Lung (tissue), 11 donors: ENCODE measurements at regions not wholly inside any gene's neighbourhood (a gene's known extent, or its start where the extent isn't known, plus 50 kb on each side); places are given as distances from the start of the nearest gene placed in this dataset.

ENCODE experiments used
- ATAC-seq: fragments of 200-7000 bp; cut with Tn5 transposase; one replicate; pipeline ENCODE4 v1.9.1; 2020; ENCODE audit warnings: moderate number of reproducible peaks; ENCODE audit not compliant: insufficient read depth, low FRiP score
- DNase-seq, 3 donors: peaks; one replicate each; pipeline ENCODE4 v3.0.0-alpha.2; 2013 to 2017
- H3K27ac ChIP-seq, 2 donors: one replicate each; pipeline ENCODE4 v1.5.1; 2013; ENCODE audit warnings: mild to moderate bottlenecking in 2 of 2, moderate library complexity in 2 of 2, control low read depth in 1 of 2, inconsistent platforms in 1 of 2, low read depth in 1 of 2, low read length in 1 of 2
- H3K27me3 ChIP-seq, 3 donors: one replicate each; pipeline ENCODE4 v1.5.1; 2013; ENCODE audit warnings: low read length in 2 of 3; ENCODE audit not compliant: control insufficient read depth in 3 of 3, insufficient read depth in 3 of 3
- H3K36me3 ChIP-seq, 4 donors: one replicate each; pipeline ENCODE4 v1.5.1; 2013; ENCODE audit warnings: low read length in 4 of 4, mild to moderate bottlenecking in 1 of 4, moderate library complexity in 1 of 4; ENCODE audit not compliant: control insufficient read depth in 4 of 4, insufficient read depth in 4 of 4
- H3K4me1 ChIP-seq, 5 donors: one replicate each; pipeline ENCODE4 v1.5.1; 2013; ENCODE audit warnings: low read length in 5 of 5, mild to moderate bottlenecking in 2 of 5, moderate library complexity in 1 of 5; ENCODE audit not compliant: control insufficient read depth in 5 of 5, insufficient read depth in 5 of 5
- H3K4me3 ChIP-seq: one replicate; pipeline ENCODE4 v1.5.1; 2013; ENCODE audit warnings: mild to moderate bottlenecking, control low read depth, moderate library complexity
- H3K9ac ChIP-seq, 2 donors: one replicate each; pipeline ENCODE4 v1.5.1; 2013; ENCODE audit warnings: low read length in 2 of 2, control low read depth in 1 of 2; ENCODE audit not compliant: insufficient read depth in 1 of 2
- H3K9me3 ChIP-seq, 4 donors: one replicate each; pipeline ENCODE4 v1.5.1; 2013; ENCODE audit warnings: low read length in 3 of 4, mild to moderate bottlenecking in 1 of 4, moderate library complexity in 1 of 4; ENCODE audit not compliant: control insufficient read depth in 4 of 4, insufficient read depth in 3 of 4
- CTCF ChIP-seq: IDR thresholded peaks from 2 replicates; pipeline ENCODE4 v1.5.1; 2012; ENCODE audit warnings: mild to moderate bottlenecking; ENCODE audit errors: control extremely low read depth, extremely low read depth
- WGBS, 2 donors: extraction: QIAGEN DNeasy Blood & Tissue Kit; methylation state at CpG; one replicate each; pipeline ENCODE4 v1.1.7; 2013; 5-methylcytosine and 5-hydroxymethylcytosine counted together
- donor health status: control.
- donor health status: control.
- donor health status: Bipolar disorder and iron deficiency.
- donor health status: healthy.
- donor health status: DM: yes; HTN: yes; CAD: no.

- Histone ChIP-seq H3K27me3 (no peaks in the 10 kb centered on the region), H3K9ac (no peak overlapping the region), H3K4me3 (no peak overlapping the region), H3K9me3 (no peaks in the 10 kb centered on the region), H3K4me1 (no peaks in the 10 kb centered on the region), H3K36me3 (no peaks in the 10 kb centered on the region), H3K27ac (no peak overlapping the region)
- 54 to 64% methylated on average over 2 of the region's 2 CpGs for WGBS, 2 donors
- DNase-seq (peak in 2 of 3 donors; percentile 19 to 48), ATAC-seq (no peak)
- TF ChIP-seq CTCF, result no peak
These were observed 784.4 kb upstream of the CELF2 start for GRCh38 chr10:10233229-10233628.

- no peaks in the 10 kb centered on the region for H3K9me3 ChIP-seq
These were observed 782.7 kb upstream of the CELF2 start for GRCh38 chr10:10235003-10235402.

GRCh38 chr10:10247585-10247984 is 770.1 kb upstream of the CELF2 start:
- ATAC-seq (no peak), DNase-seq (no peak)
- H3K9me3 ChIP-seq, result peaks cover 0 to 2% (median 0%) of the 10 kb centered on the region in 4 donors
- no peak overlapping the region for H3K27ac ChIP-seq
- no peak overlapping the region for H3K4me3 ChIP-seq
- no peaks in the 10 kb centered on the region for H3K4me1 ChIP-seq
- WGBS, 2 donors, result 87 to 91% methylated on average over 6 of the region's 6 CpGs
- TF ChIP-seq CTCF, result no peak
- H3K27me3 ChIP-seq, result no peaks in the 10 kb centered on the region
- H3K9ac ChIP-seq, result no peak overlapping the region
- H3K36me3 ChIP-seq, result no peaks in the 10 kb centered on the region

More at GRCh38 chr10:10235003-10235402, 782.7 kb upstream of the CELF2 start:
- ATAC-seq, result no peak
- WGBS, 2 donors, result 53 to 76% methylated on average over 3 of the region's 3 CpGs
- Histone ChIP-seq H3K27ac (no peak overlapping the region), H3K9ac (no peak overlapping the region), H3K4me1 (no peaks in the 10 kb centered on the region), H3K4me3 (no peak overlapping the region), H3K36me3 (no peaks in the 10 kb centered on the region), H3K27me3 (no peaks in the 10 kb centered on the region)
- TF ChIP-seq CTCF, result no peak
- DNase-seq, result peak in 2 of 3 donors; percentile 10 to 17

GRCh38 chr10:10256860-10257259 is 760.8 kb upstream of the CELF2 start:
- H3K9ac ChIP-seq, result no peak overlapping the region
- TF ChIP-seq CTCF, result no peak
- no peak overlapping the region for H3K27ac ChIP-seq
- WGBS, 2 donors, result 74 to 87% methylated on average over 3 of the region's 3 CpGs
- no peak for ATAC-seq
- no peaks in the 10 kb centered on the region for H3K27me3 ChIP-seq
- DNase-seq, result no peak
- no peaks in the 10 kb centered on the region for H3K36me3 ChIP-seq
- peaks cover 0 to 12% (median 5%) of the 10 kb centered on the region in 4 donors for H3K9me3 ChIP-seq
- peaks cover 0 to 2% (median 0%) of the 10 kb centered on the region in 5 donors for H3K4me1 ChIP-seq
- no peak overlapping the region for H3K4me3 ChIP-seq
